Suprapubic skin (tissue), 4 donors: ENCODE measurements at regions not wholly inside any gene's neighbourhood (a gene's known extent, or its start where the extent isn't known, plus 50 kb on each side); places are given as distances from the start of the nearest gene placed in this dataset.

Source experiments
- DNase-seq, 2 donors: peaks; one replicate each; pipeline ENCODE4 v3.0.0-alpha.2; 2019; ENCODE audit warnings: low spot score in 2 of 2
- H3K27ac ChIP-seq: fragments of 200-600 bp; sonication (generic); one replicate; pipeline ENCODE4 v1.5.1; 2019
- H3K27me3 ChIP-seq: fragments of 200-600 bp; sonication (generic); one replicate; pipeline ENCODE4 v1.5.1; 2019
- H3K36me3 ChIP-seq: fragments of 200-600 bp; sonication (generic); one replicate; pipeline ENCODE4 v1.5.1; 2019
- H3K4me1 ChIP-seq: fragments of 200-600 bp; sonication (generic); one replicate; pipeline ENCODE4 v1.5.1; 2019
- H3K4me3 ChIP-seq: fragments of 200-600 bp; sonication (generic); one replicate; pipeline ENCODE4 v1.5.1; 2019; ENCODE audit warnings: mild to moderate bottlenecking
- H3K9me3 ChIP-seq: fragments of 200-600 bp; sonication (generic); one replicate; pipeline ENCODE4 v1.5.1; 2019
- CTCF ChIP-seq, 2 donors: fragments of 200-600 bp in 1 of 2; fragments of 450-650 bp in 1 of 2; sonication (generic) in 1 of 2; IDR thresholded peaks; one replicate each; pipeline ENCODE4 v1.5.1; 2016 to 2019; ENCODE audit warnings: antibody characterized with exemption in 2 of 2, mild to moderate bottlenecking in 1 of 2, moderate library complexity in 1 of 2
- EP300 ChIP-seq: sonication (generic); formaldehyde crosslinking; IDR thresholded peaks from one replicate; pipeline ENCODE4 v1.6.1; 2017; ENCODE audit warnings: antibody characterized with exemption
- POLR2A ChIP-seq, 2 donors: fragments of 450-650 bp; IDR thresholded peaks; one replicate each; pipeline ENCODE4 v1.6.1; 2017; ENCODE audit warnings: antibody characterized with exemption in 2 of 2, mild to moderate bottlenecking in 2 of 2, moderate library complexity in 2 of 2
- POLR2AphosphoS5 ChIP-seq, 3 donors: sonication (generic); formaldehyde crosslinking; IDR thresholded peaks; one replicate each; pipeline ENCODE4 v1.6.1; 2017; ENCODE audit warnings: antibody characterized with exemption in 3 of 3
- whole genome bisulfite sequencing: methylation state at CpG from one replicate; pipeline ENCODE4 v1.1.5; 2018; 5-methylcytosine and 5-hydroxymethylcytosine counted together

DNA sequence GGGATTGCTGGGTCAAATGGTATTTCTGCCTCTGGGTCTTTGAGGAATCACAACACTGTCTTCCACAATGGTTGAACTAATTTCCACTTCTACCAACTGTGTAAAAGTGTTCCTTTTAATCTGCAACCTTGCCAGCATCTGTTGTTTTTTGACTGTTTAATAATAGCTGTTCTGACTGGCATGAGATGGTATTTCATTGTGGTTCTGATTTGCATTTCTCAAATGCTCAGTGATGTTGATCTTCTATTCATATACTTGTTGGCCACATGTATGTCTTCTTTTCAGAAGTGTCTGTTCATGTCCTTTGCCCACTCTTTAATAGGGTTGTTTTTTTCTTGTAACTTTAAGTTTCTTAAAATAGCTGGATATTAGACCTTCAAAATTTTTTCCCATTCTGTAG is 150.0 kb upstream of the FRMD6 start:
- no peak overlapping the region for H3K27ac ChIP-seq
- no peaks in the 10 kb centered on the region for H3K36me3 ChIP-seq
- no peaks in the 10 kb centered on the region for H3K9me3 ChIP-seq
- no peaks in the 10 kb centered on the region for H3K27me3 ChIP-seq
- H3K4me1 ChIP-seq, result peaks cover 20% of the 10 kb centered on the region
- TF ChIP-seq EP300, result no peak
- TF ChIP-seq CTCF (IDR thresholded peaks at IDR 0.05), result no peak
- no peak for TF ChIP-seq POLR2A (IDR thresholded peaks at IDR 0.05)
- no peak for TF ChIP-seq POLR2AphosphoS5 (IDR thresholded peaks at IDR 0.05)
- DNase-seq, result no peak
- no peak overlapping the region for H3K4me3 ChIP-seq

- H3K27me3 ChIP-seq, result no peaks in the 10 kb centered on the region
- WGBS, result 100% methylated on average over 1 of the region's 1 CpG
- no peaks in the 10 kb centered on the region for H3K9me3 ChIP-seq
- peaks cover 19% of the 10 kb centered on the region for H3K4me1 ChIP-seq
- H3K27ac ChIP-seq, result no peak overlapping the region
- H3K4me3 ChIP-seq, result no peak overlapping the region
- DNase-seq, result no peak
- TF ChIP-seq EP300 (no peak), POLR2AphosphoS5 (IDR thresholded peaks at IDR 0.05) (no peak), CTCF (IDR thresholded peaks at IDR 0.05) (no peak), POLR2A (IDR thresholded peaks at IDR 0.05) (no peak)
- no peaks in the 10 kb centered on the region for H3K36me3 ChIP-seq
These were observed 147.0 kb upstream of the FRMD6 start for GRCh38 chr14:51504669-51505068.

- no peaks in the 10 kb centered on the region for H3K9me3 ChIP-seq
- H3K27me3 ChIP-seq, result no peaks in the 10 kb centered on the region
- peak overlapping the region; percentile 51 for H3K27ac ChIP-seq
- H3K4me1 ChIP-seq, result peaks cover 16% of the 10 kb centered on the region
- 63% methylated on average over 2 of the region's 2 CpGs for WGBS
- DNase-seq, result no peak
- TF ChIP-seq EP300, result no peak
- no peak for TF ChIP-seq CTCF (IDR thresholded peaks at IDR 0.05)
- no peak for TF ChIP-seq POLR2A (IDR thresholded peaks at IDR 0.05)
- no peak for TF ChIP-seq POLR2AphosphoS5 (IDR thresholded peaks at IDR 0.05)
- no peaks in the 10 kb centered on the region for H3K36me3 ChIP-seq
- no peak overlapping the region for H3K4me3 ChIP-seq
These were observed 144.2 kb upstream of the FRMD6 start for GRCh38 chr14:51507511-51507905.

DNA sequence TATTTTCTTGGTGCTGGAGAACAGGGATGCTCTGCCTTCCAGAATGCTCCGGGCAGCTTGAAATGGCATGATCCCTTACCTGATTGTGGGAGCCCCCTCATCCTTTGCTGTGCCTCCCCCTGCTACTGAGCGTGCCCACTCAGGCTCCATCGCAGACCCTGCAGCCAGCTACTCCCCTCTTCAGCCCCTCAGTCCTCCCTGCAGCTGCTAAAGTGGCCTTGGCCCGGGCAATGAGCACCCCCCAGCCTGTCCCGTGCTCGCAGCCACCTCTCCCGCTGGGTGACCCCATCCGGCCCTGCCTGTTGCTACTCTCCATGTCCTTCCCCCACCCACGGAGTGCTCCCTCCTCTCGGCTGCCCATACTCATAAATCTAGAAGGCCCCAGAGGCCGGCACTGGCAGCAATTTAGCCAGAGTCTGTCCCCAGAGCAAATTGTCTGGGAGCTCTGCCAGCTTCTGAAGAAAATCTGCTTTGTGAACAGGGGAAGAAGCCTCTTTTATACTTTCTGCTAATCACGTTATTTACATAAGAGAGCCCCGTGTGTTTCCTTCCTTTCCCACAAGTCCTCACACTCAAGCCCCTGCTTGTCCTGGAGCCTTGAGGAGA is 143.7 kb upstream of the FRMD6 start:
- Histone ChIP-seq H3K4me1 (peaks cover 16% of the 10 kb centered on the region), H3K9me3 (no peaks in the 10 kb centered on the region), H3K36me3 (no peaks in the 10 kb centered on the region), H3K4me3 (no peak overlapping the region), H3K27ac (peak overlapping the region; percentile 51), H3K27me3 (no peaks in the 10 kb centered on the region)
- no peak for TF ChIP-seq POLR2A (IDR thresholded peaks at IDR 0.05)
- 37% methylated on average over 13 of the region's 13 CpGs for WGBS
- peak in 1 of 2 donors; percentile 84 for DNase-seq

DNA sequence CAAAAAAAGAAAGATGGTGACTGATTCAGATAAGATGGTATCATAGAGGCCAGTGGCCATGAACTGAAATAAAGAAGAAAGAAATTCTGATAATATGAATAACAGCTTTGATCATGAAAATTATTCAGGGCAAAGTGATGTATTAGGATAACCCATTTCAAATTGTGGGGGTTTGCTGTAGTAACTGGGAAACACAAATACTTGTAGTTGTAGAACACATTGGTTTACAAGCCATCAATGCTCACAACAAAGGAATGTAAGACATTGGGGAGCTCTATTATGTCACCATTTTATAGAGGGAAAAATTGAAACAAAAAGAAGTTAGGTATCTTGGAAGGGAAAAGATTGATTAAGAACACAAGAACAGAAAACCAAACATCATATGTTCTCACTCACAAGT is 140.4 kb upstream of the FRMD6 start:
- peaks cover 16% of the 10 kb centered on the region for H3K4me1 ChIP-seq
- no peaks in the 10 kb centered on the region for H3K36me3 ChIP-seq
- H3K27me3 ChIP-seq, result no peaks in the 10 kb centered on the region
- DNase-seq, result no peak
- H3K9me3 ChIP-seq, result no peaks in the 10 kb centered on the region
- H3K27ac ChIP-seq, result no peak overlapping the region
- TF ChIP-seq CTCF (IDR thresholded peaks at IDR 0.05) (no peak), EP300 (no peak), POLR2AphosphoS5 (IDR thresholded peaks at IDR 0.05) (no peak), POLR2A (IDR thresholded peaks at IDR 0.05) (no peak)
- H3K4me3 ChIP-seq, result no peak overlapping the region

- WGBS, result 50% methylated on average over 2 of the region's 2 CpGs
- TF ChIP-seq CTCF (IDR thresholded peaks at IDR 0.05) (no peak), EP300 (no peak), POLR2AphosphoS5 (IDR thresholded peaks at IDR 0.05) (no peak), POLR2A (IDR thresholded peaks at IDR 0.05) (no peak)
- no peaks in the 10 kb centered on the region for H3K9me3 ChIP-seq
- no peak overlapping the region for H3K4me3 ChIP-seq
- DNase-seq, result no peak
- H3K27me3 ChIP-seq, result no peaks in the 10 kb centered on the region
- no peak overlapping the region for H3K27ac ChIP-seq
- H3K4me1 ChIP-seq, result peaks cover 19% of the 10 kb centered on the region
- H3K36me3 ChIP-seq, result no peaks in the 10 kb centered on the region
These were observed 139.4 kb upstream of the FRMD6 start for GRCh38 chr14:51512316-51512715.
